ENCODE measurements at regions not wholly inside any gene's neighbourhood (a gene's known extent, or its start where the extent isn't known, plus 50 kb on each side); places are given as distances from the start of the nearest gene placed in this dataset.

GRCh38 chr6:106886922-106887797 lies 87.4 kb downstream of the CD24 start (continued):
- TF ChIP-seq, protein P1, sequence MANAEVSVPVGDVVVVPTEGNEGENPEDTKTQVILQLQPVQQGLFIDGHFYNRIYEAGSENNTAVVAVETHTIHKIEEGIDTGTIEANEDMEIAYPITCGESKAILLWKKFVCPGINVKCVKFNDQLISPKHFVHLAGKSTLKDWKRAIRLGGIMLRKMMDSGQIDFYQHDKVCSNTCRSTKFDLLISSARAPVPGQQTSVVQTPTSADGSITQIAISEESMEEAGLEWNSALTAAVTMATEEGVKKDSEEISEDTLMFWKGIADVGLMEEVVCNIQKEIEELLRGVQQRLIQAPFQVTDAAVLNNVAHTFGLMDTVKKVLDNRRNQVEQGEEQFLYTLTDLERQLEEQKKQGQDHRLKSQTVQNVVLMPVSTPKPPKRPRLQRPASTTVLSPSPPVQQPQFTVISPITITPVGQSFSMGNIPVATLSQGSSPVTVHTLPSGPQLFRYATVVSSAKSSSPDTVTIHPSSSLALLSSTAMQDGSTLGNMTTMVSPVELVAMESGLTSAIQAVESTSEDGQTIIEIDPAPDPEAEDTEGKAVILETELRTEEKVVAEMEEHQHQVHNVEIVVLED (CRISPR knock-in tag; IDR thresholded peaks at IDR 0.05): peak; percentile 61
- TF ChIP-seq GABPA (tag; conservative IDR thresholded peaks at IDR 0.05; ENCODE audit: low read depth) (no peak), PTTG1 (tag; IDR thresholded peaks at IDR 0.05; ENCODE audit: low read depth) (peak; percentile 95), ILF3 (IDR thresholded peaks at IDR 0.05; ENCODE audit: borderline replicate concordance) (no peak), HES1 (IDR thresholded peaks at IDR 0.05; ENCODE audit: low read depth) (no peak), RBM22 (IDR thresholded peaks at IDR 0.05; ENCODE audit: low read depth, low read length, poor library complexity, severe bottlenecking) (no peak), XRCC5 (IDR thresholded peaks at IDR 0.05; ENCODE audit: low read depth, low read length) (no peak), CHCHD3 (CRISPR knock-in tag; IDR thresholded peaks at IDR 0.05) (no peak), NFIX (CRISPR knock-in tag; IDR thresholded peaks at IDR 0.05; ENCODE audit: low read depth) (0 out of 2 replicates have a peak, but pooled peaks have one; percentile 55), GABPB1 (CRISPR knock-in tag; IDR thresholded peaks at IDR 0.05) (no peak), NFRKB (IDR thresholded peaks at IDR 0.05; ENCODE audit: low read depth) (0 out of 2 replicates have a peak, but pooled peaks have one; percentile 43), HNRNPK (IDR thresholded peaks at IDR 0.05; ENCODE audit: low read depth, low read length, poor library complexity, severe bottlenecking) (no peak), STAT6 (CRISPR knock-in tag; IDR thresholded peaks at IDR 0.05) (no peak), ZKSCAN1 (IDR thresholded peaks at IDR 0.05; ENCODE audit: low read depth, low read length) (no peak)
- TF ChIP-seq, protein P2, sequence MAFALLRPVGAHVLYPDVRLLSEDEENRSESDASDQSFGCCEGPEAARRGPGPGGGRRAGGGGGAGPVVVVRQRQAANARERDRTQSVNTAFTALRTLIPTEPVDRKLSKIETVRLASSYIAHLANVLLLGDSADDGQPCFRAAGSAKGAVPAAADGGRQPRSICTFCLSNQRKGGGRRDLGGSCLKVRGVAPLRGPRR (CRISPR knock-in tag; IDR thresholded peaks at IDR 0.05): no peak
- TF ChIP-seq, protein P3, sequence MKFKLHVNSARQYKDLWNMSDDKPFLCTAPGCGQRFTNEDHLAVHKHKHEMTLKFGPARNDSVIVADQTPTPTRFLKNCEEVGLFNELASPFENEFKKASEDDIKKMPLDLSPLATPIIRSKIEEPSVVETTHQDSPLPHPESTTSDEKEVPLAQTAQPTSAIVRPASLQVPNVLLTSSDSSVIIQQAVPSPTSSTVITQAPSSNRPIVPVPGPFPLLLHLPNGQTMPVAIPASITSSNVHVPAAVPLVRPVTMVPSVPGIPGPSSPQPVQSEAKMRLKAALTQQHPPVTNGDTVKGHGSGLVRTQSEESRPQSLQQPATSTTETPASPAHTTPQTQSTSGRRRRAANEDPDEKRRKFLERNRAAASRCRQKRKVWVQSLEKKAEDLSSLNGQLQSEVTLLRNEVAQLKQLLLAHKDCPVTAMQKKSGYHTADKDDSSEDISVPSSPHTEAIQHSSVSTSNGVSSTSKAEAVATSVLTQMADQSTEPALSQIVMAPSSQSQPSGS (CRISPR knock-in tag; IDR thresholded peaks at IDR 0.05): no peak
- TF ChIP-seq, protein P4, sequence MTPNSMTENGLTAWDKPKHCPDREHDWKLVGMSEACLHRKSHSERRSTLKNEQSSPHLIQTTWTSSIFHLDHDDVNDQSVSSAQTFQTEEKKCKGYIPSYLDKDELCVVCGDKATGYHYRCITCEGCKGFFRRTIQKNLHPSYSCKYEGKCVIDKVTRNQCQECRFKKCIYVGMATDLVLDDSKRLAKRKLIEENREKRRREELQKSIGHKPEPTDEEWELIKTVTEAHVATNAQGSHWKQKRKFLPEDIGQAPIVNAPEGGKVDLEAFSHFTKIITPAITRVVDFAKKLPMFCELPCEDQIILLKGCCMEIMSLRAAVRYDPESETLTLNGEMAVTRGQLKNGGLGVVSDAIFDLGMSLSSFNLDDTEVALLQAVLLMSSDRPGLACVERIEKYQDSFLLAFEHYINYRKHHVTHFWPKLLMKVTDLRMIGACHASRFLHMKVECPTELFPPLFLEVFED (CRISPR knock-in tag; conservative IDR thresholded peaks at IDR 0.05): 0 out of 2 replicates have a peak, but pooled peaks have one; percentile 62

All from K562 (cell line).